HG03558 (cell line): ENCODE measurements at regions not wholly inside any gene's neighbourhood (a gene's known extent, or its start where the extent isn't known, plus 50 kb on each side); places are given as distances from the start of the nearest gene placed in this dataset.
"Not testable (repeated sequence)": the region's sequence is repeated elsewhere in the genome, so short reads cannot be mapped to it uniquely, and the experiment has no call there.

Experiments
- ATAC-seq: cut with Tn5 transposase; IDR thresholded peaks from one replicate; pipeline ENCODE4 v1.9.1; 2021; ENCODE audit warnings: moderate number of reproducible peaks; ENCODE audit not compliant: unreplicated experiment; ENCODE audit errors: extremely low read depth

DNA sequence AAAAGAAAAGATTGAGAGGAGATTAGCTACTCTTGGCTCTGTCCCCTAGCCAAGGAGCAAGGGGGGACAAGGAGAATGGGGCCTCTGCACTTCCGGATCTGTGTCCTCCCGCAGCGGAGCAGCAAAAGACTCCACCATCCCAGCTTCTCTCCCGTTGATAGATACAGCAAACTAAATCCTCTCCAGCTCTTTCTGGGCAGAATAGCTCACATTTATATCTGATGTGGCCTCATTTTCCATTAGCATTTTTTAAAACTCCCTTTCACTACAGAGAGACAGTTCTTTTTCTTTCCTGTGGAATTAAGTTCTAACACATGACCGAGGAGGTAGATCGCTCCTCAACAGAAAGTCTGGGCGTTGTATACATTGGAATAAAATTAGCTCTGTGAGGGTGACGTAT, 260.9 kb upstream of the SOX4 start:
- no peak for ATAC-seq

DNA sequence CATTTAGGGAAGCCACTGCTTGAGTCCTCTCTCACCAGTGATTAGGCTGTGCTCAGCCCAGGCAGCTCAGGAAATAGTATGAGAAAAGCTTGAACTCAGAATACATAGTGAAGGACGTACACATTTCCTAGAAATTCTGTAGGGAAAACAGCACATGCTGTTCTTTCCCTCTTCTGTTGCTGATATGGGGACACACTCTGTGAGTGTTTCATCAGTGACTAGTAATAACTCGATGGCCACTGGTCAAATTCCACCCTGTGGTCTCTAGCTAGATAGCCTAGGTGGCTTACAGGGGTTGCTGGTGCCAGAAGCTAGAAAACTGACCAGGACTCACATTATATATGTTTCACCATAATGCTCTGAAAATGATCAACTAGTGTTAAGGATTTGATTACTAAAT, 259.8 kb upstream of the SOX4 start:
- ATAC-seq = no peak

DNA sequence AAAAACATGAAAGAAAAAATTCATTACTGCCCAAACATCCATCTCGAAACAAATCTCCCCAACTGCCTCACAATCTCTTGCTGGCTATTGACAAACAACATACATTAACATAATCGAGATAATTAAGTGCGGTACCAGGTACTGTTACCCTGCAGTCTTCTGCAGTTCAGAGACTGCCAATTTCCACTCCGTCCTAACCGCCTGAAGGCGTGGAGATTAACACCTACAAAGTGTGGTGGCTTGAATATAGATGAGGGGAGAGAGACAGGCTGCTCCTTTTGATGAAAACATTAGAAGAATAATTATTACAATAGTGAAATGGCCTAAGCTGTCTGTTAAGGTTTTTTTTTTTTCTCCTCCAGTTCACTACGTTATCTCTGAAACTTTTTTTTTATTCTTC, 258.9 kb upstream of the SOX4 start:
- no peak for ATAC-seq

DNA sequence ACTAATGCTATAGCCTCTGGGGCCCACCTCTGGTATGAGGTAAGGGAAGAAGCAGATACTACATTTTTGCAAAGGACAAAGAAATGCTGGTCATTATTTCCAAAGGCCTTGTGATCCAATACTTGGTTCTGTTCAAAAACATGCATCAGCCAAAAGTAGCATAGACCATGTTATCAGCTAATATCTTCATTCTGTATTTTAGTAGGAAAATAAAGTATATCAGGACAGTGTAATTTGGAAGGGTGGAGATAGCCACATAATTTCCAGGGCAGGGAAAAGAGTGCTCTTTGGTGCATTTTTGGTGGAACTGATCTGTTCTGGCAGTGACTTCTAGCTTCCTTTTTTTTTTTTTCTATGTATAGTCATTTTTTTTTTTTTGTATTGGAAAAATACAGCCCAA, 258.0 kb upstream of the SOX4 start:
- ATAC-seq = no peak

DNA sequence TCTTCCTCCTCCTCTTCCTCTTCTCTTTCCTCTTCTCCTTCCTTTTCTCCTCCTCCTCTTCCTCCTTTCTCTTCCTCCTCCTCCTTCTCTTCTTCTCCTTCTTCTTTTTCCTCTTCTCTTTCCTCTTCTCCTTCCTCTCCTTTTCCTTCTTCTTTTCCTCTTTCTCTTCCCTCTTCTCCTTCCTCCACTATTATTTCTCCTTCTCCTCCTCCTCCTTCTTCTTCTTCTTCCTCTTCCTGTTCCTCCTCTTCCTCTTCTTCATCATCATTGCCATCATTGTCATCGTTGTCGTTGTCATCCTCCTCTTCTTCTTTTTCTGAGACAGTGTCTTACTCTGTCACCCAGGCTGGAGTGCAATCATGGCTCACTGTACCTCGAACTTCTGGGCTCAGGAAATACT, 256.3 kb upstream of the SOX4 start:
- no peak for ATAC-seq

DNA sequence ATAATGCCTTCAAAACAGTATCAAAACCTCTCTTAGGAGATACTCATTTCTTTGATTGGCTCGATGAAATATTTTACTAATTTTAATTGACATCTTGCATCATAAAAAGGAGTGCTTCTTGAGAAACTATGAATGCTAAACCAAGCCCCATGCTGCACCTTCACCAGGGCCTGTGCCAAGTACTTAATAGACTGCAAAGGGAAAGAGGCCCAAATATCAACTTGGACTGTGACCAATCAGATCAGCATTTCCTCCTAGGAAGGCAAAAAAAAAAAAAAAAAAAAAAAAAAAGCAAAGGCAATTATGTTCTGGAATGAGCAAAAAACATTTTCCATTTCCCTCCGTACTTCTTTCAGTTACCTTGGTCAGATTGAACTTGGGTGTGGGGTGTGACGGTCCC, 253.0 kb upstream of the SOX4 start:
- no peak for ATAC-seq

DNA sequence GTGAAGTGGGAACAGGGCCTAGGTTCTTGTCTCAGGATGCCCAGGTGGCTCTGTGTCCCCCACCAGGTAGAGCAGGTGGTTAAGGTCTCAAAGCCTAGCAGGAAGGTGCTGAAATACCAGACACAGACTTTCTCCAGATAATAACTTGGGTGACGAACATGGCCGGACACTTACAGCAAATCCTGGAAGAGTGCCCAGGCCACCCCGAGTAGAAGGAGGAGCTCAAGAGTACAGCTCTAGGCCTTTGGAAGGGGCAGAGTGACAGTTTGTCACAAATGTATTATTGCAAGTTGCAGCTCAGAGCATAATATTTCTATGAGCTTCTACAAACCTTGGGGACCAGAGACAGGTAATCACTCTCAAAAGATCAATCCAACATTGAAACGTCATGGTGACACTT, 251.6 kb upstream of the SOX4 start:
- ATAC-seq = no peak

DNA sequence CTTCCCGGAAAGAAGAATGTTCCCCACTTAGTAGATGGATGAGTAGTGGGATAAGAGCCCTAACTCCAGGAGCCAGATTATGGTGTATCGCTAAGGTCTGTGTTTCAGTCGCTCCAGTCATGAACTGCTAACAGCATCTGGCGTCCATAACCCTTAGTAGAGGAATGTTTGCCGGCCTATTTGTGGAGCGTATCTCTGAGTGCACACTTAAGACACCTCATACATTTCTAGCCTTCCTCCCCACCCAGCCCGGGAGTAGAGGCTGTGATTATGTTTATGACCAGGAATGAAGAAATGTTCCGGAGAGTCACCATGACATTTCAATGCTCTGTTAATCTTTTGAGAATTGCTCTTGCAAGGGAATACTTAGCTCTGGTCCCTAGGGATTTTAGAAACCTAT, 251.1 kb upstream of the SOX4 start:
- ATAC-seq = no peak

DNA sequence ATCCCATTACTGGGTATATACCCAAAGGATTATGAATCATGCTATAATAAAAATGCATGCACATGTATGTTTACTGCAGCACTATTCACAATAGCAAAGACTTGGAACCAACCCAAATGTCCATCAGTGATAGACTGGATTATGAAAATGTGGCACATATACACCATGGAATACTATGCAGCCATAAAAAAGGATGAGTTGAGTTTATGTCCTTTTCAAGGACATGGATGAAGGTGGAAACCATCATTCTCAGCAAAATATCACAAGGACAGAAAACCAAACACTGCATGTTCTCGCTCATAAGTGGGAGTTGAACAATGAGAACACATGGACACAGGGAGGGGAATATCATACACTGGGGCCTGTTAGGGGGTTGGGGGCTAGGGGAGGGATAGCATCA, 247.8 kb upstream of the SOX4 start:
- not testable (repeated sequence) for ATAC-seq

DNA sequence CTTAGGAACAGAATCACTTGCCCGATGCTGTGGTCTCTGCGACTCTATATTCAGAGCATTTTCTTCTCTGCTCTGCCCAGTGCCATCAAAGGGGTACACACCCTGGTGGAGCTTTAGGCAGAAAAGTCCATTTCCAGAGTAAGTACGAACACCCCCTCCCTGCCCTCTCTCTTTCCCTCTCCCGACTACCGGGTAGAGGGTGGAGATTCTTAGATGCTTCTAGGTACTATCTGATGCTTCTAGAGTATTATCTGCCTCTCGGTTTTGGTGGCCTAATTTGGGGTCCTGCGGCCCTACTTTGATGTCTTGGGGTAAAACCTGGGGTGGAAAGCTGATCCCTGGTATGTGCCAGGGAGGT, 245.4 kb upstream of the SOX4 start:
- ATAC-seq = no peak

DNA sequence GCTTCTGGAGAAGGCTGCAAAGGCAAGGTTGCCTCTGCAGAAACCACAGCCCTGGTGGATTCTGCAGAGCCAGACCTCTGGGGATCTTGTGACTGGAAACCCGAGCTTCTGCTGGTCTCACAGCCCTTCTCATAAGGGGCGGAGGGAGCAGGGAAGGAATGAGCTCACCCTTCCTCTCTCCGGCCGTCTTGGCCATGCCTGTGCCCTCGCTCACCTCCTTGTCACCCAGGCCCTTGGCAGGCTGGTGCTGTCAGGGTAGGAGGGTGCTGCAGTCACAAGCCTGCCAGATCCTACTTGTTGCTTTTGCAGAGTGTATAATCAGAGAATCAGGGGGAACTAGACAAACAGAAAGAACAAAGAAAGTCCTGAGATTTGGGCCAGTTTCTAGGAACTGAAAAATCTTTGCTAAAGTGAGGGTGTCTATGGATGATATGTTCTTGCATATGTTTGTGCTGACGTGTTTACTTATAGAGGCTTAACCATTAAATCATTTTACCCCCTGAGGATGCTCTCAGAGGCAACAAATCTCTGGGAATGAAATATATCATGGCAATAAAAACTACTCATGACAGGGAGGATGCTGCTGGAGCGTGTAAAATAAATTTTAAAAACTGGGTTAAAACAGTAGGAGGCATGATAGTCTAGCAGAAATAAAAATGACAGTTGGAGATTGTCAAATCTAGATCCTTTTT, 244.9 kb upstream of the SOX4 start:
- ATAC-seq = no peak

DNA sequence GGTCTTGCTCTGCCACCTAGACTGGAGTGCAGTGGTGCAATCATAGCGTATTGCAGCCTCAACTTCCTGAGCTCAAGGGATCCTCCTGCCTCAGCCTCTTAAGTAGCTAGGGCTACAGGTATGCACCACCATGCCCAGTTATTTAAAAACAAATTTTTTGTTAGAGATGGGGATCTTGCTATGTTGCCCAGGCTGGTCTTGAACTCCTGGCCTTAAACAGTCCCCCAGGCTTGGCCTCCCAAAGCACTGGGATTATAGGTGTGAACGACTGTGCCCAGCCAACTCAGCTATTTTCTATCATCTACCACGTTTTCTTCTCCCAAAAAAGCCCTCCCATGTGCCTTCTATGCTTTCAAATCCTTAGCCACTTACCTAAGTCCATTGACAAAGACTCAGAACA, 243.7 kb upstream of the SOX4 start:
- ATAC-seq = no peak

DNA sequence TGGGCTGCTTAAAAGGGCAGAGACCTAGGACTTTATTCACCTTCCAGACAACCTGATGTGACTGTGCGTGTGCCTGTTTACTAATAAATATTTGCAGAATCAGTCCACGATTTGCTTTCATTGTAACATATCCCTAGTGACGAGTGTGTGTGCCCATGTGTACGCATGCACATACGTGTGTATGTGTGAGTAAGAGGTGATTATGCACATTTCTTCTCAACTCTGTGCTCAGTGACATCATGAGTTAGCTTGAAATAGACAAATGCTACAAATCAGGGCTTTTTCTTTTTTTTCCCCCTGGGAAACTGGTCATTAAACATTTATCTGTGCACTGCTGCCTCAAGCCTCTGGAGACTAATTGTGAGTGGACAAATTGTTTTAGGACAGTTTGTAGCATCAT, 242.6 kb upstream of the SOX4 start:
- ATAC-seq = no peak

DNA sequence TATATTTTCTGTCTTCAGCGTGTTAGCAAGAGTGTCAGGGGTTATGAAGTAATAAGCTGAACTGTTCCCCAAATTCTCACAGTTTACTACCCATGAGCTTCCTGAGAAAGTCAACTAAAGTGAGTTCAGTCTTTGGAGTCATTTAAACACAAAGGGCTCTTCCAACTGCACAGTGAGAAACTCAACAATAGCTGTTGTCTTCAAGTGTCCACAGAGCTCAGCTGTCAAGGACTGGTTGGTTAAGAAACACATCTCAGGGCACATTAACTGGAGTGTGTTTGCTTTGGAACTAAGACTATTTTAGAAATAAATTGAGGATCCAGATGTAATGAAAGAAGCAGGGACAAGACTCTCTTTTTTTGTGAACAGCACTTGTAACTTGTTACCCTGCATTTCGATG, 241.4 kb upstream of the SOX4 start:
- ATAC-seq = no peak

DNA sequence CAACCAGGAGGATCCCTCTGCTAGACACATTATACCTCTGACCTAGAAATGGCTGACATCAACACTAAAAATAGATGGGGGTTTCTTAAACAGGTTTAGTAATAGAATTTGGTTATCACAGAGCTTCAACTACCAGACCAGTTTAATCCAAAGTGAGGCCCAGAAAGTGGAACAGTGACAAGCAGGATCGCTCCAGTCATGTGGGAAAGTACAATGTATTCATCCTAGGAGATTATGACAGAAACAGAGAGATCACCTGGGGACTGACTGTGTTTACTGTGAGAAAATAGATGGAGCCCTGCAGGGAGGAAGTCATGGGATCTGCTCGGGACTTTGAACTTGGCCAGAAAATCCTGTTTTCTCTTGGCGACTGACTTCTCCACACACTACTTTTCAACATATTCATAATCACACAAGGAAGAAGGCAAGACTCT, 238.7 kb upstream of the SOX4 start:
- ATAC-seq = no peak

DNA sequence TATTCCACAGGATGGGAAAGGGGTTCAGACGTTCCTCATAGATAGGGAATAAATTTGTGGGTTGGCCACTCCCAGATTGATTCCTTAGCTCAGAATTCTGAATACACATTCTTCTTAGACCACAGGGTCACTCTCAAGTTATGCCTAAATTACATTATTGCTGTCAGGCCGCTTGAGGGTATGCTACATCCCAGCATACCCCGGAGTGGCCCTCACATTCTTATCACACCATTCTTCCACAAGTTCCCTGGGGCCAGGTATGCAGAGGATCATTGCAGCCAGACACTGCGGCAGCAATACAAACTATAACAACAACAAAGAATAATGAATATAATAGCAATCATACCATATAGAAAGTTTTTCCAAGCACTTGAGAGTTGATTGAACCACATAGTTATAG, 237.9 kb upstream of the SOX4 start:
- no peak for ATAC-seq

DNA sequence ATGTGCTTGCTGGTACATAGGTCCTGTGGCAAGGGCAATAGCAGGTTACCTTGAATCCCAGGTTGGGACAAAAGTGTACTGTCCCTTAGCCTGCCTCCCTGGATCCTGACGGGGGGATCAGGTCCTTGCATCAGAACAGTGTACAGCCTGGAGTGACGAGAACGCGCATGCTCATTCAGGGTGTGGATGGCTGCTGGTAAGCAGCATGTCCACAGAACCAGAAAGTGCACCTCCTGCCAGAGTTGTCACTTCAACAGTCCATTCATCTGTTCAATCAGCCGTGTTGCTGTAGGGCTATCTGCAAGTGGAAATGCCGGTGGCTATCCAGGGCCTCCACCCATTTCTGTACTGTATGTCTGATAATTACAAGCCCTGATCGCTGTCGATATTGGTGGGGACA, 236.3 kb upstream of the SOX4 start:
- ATAC-seq = no peak

DNA sequence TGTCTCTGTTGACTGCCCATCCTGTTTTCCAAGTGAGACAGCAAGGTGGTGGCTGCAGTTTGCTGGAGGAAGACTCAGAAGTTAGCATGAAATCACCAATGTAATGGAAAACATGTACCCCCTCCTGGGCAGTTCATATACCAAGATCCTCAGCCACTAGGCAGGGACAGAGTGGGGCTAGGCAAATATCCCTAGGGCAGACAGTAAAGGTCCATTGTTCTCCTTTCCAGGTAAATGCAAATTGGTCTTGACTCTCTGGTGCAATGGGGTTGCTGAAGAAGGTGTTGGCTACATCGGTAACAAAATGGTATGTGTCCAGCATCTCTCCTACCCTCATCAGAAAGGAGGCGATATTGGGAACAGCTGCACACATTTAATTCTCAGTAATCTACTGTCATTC, 233.6 kb upstream of the SOX4 start:
- no peak for ATAC-seq

DNA sequence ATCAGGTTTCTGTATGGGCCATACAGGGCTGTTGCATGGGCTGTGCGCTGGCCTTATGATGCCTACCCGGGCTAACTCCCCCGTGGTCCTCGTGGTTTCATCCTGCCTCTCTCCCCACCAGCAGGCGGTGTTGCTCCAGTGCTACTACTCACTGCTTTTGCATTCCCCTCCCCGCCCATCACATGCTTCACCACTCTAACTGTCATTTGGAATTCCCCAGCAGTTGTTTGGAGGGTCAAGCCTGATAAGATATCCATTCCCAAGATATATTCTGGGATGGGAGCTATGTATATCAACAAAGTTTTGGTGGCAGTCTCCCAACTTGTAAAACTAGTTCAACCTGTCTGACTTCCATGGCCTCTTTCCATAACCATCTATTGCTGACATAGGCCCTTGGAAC, 233.2 kb upstream of the SOX4 start:
- no peak for ATAC-seq

DNA sequence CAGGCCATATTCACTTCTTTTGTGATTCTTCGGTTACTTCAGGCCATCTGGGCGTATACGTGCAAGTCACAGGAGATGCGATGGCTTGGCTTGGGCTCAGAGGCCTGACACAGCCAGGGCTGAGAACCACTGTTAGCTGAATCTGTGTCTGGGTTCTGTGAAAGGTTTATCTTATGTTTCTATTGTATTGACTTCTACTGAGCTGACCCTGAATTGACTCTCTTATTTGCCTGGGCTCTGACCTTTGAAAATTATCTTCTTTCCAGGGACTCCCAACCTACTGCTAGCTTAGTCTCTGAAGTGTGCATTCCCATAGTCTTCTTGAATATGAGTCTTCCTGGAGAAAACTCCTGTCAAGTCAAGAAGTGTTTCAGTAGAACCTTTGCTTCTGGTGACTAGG, 226.4 kb upstream of the SOX4 start:
- ATAC-seq = no peak

DNA sequence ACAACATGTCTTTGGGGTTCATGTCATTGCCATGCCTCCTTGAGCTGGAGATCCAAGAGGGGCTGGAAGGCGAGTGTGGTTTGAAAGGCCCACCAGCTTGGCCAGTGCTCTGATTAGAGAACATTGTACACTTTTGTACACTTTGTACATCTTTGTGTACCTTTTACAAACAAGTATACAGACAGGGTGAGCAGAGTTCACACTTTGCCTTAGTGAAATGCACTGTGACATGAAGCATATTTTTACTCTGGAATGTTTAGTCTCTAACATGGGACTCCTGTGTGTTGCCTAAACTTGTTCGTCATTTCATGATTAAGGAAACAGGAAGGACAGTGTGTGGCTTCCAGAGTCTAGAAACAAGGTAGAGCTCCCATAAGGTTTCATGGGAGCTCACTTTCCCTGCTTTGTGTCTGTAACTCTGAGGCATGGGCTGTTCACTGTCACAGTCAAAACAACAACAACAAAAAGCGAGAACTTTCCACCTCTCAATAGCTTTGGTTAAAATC, 225.8 kb upstream of the SOX4 start:
- ATAC-seq = no peak

DNA sequence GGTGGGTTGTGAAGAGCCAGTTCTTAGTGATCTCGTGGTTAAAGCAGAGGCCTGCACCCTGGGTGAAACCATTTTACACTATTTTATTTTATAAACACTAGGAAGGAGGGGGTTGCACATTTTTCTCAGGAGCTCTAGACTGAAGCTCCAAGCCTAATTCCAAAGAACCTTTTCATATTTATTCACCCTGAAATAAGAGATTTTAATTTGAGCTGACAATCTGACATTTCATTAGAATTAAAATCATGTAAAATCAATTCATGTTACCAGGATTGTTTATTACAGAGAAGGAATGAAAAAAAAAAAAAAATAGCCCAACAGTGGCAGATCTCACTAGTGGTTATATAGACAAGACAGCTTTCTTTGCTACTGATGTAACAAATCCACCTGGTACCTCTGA, 222.5 kb upstream of the SOX4 start:
- ATAC-seq = no peak

DNA sequence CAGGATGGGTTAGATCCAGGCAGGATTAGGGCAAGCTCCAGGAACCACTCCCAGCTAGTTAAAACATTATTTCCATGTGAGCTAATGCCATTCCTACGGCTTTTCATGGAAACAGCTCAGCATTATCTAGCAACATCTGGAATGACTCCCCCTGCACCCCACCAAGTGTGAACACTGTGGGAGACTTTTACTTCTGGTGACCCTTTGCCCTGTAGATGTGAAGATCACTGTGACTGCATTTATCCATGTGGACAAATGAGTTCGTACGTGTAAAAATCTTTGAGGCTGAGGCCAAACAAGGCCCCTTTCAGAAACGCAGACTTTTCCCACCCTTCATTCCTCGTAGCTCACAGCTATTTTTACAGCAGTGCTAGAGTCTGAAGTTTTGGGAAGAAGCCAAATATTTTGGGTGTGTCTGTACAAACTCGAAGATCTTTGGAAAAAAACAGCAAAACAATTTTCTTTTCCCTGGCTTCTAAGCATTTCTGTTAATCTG, 221.8 kb upstream of the SOX4 start:
- no peak for ATAC-seq
